ENCODE measurements at regions not wholly inside any gene's neighbourhood (a gene's known extent, or its start where the extent isn't known, plus 50 kb on each side); places are given as distances from the start of the nearest gene placed in this dataset.

DNA sequence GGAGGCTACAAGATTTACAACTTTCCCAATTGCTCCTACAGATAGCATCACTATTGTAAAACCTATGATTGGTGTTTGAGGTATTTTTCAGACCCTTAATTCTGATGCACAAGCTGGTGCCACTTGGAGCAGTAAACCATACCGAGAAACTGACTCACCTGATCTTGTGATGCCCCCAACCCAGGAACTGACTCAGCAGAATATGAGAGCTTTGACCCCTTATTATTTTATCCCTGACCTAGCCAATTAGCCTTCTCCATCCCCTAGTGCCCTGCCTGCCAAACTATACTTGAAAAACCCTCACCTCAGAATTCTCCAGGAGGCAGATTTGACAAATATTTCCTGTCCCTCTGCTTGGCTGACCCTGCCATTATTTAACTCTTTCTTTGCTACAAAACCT lies 585.9 kb upstream of the GHITM start:
- Histone ChIP-seq H3K4me2 (ENCODE audit: low read length) (no peak overlapping the region), H3K9me2 (ENCODE audit: insufficient read depth) (no peaks in the 10 kb centered on the region), H3K36me3 (ENCODE audit: control insufficient read depth in 1 of 2, insufficient read depth in 2 of 2, low read length in 2 of 2) (no peaks in the 10 kb centered on the region), H3K27me3 (ENCODE audit: insufficient read depth, low read length) (no peaks in the 10 kb centered on the region), H3K79me2 (ENCODE audit: insufficient read depth, low read length) (no peaks in the 10 kb centered on the region), H3K27ac (ENCODE audit: low read depth, low read length) (no peak overlapping the region), H3K9ac (ENCODE audit: low read length) (no peak overlapping the region), H4K20me1 (ENCODE audit: insufficient read depth) (no peaks in the 10 kb centered on the region), H2AFZ (ENCODE audit: low read depth, low read length, poor library complexity, severe bottlenecking) (no peak overlapping the region), H3K4me1 (ENCODE audit: control insufficient read depth in 1 of 2, insufficient read depth in 2 of 2, low read length in 2 of 2) (no peaks in the 10 kb centered on the region), H3K4me3 (replicated peaks in 1 of 2; ENCODE audit: low read depth in 1 of 2, low read length in 2 of 2) (no peak overlapping the region), H3K9me3 (ENCODE audit: control insufficient read depth in 1 of 2, insufficient read depth in 1 of 2, low read depth in 1 of 2, low read length in 2 of 2) (peaks cover 0 to 14% of the 10 kb centered on the region in 2 experiments; a peak in 2 of 4 replicates)
- no peak for TF ChIP-seq ELF1 (IDR thresholded peaks at IDR 0.05; ENCODE audit: borderline replicate concordance, low read depth)
- TF ChIP-seq POLR2AphosphoS5 (IDR thresholded peaks at IDR 0.05; ENCODE audit: low read depth, low read length), result no peak
- DNase-seq (ENCODE audit: low read depth, low spot score) (no peak), ATAC-seq (no peak)
- no TSS peak for BruUV-seq (replicated peaks)
- intact Hi-C loops (cut with micrococcal nuclease), result no loop called here
- ChIA-PET CTCF (no interaction called here), POLR2A (no interaction called here), RAD21 (ENCODE audit: low non-redundant PET in 1 of 2, low total read pairs in 2 of 2, uncharacterized antibody in 2 of 2, unreplicated experiment in 2 of 2) (no interaction called here)

DNA sequence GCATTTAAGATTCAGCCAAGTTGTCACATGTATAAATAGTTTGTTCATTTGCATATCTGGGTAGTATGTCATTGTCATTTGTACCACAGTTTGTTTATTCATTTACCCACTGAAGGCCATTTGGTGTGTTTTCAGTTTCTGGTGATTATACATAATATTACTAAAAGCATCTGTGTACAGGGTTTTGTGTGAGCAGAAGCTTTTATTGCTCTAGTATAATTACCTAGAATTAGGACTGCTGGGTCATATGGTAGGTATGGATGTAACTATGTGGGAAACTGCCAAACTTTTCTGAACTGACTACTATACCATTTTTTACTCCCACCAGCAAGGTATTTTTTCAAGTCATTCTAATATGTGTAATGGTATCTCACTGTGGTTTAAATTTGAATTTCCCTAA lies 584.0 kb upstream of the GHITM start:
- ChIA-PET POLR2A (no interaction called here), RAD21 (ENCODE audit: low non-redundant PET in 1 of 2, low total read pairs in 2 of 2, uncharacterized antibody in 2 of 2, unreplicated experiment in 2 of 2) (no interaction called here)
- H3K4me2 ChIP-seq (ENCODE audit: low read length), result no peak overlapping the region

More for the DNA sequence above, 584.0 kb upstream of the GHITM start:
- intact Hi-C loops (cut with micrococcal nuclease), result no loop called here
- no peak overlapping the region for H3K4me3 ChIP-seq (replicated peaks in 1 of 2; ENCODE audit: low read depth in 1 of 2, low read length in 2 of 2)
- CTCF ChIA-PET, result no interaction called here
- no peak overlapping the region for H3K9ac ChIP-seq (ENCODE audit: low read length)
- H3K27me3 ChIP-seq (ENCODE audit: insufficient read depth, low read length), result no peaks in the 10 kb centered on the region
- H3K9me3 ChIP-seq (ENCODE audit: control insufficient read depth in 1 of 2, insufficient read depth in 1 of 2, low read depth in 1 of 2, low read length in 2 of 2), result peaks cover 0 to 15% of the 10 kb centered on the region in 2 experiments; a peak in 2 of 4 replicates
- H3K27ac ChIP-seq (ENCODE audit: low read depth, low read length), result no peak overlapping the region
- H3K4me1 ChIP-seq (ENCODE audit: control insufficient read depth in 1 of 2, insufficient read depth in 2 of 2, low read length in 2 of 2), result no peaks in the 10 kb centered on the region
- no peak for TF ChIP-seq SP1 (IDR thresholded peaks at IDR 0.05; ENCODE audit: low read depth)
- no peak for TF ChIP-seq YY1 (IDR thresholded peaks at IDR 0.05; ENCODE audit: extremely low read depth, insufficient replicate concordance, low read depth, low read length)
- TF ChIP-seq, protein P1, sequence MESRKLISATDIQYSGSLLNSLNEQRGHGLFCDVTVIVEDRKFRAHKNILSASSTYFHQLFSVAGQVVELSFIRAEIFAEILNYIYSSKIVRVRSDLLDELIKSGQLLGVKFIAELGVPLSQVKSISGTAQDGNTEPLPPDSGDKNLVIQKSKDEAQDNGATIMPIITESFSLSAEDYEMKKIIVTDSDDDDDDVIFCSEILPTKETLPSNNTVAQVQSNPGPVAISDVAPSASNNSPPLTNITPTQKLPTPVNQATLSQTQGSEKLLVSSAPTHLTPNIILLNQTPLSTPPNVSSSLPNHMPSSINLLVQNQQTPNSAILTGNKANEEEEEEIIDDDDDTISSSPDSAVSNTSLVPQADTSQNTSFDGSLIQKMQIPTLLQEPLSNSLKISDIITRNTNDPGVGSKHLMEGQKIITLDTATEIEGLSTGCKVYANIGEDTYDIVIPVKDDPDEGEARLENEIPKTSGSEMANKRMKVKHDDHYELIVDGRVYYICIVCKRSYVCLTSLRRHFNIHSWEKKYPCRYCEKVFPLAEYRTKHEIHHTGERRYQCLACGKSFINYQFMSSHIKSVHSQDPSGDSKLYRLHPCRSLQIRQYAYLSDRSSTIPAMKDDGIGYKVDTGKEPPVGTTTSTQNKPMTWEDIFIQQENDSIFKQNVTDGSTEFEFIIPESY (IDR thresholded peaks at IDR 0.05; ENCODE audit: extremely low read depth, insufficient replicate concordance, low read length), result no peak
- TF ChIP-seq JUND (IDR thresholded peaks at IDR 0.05), result no peak
- no peak for TF ChIP-seq CEBPB (IDR thresholded peaks at IDR 0.05; ENCODE audit: low read depth)
- TF ChIP-seq EZH2 (IDR thresholded peaks at IDR 0.05), result no peak
- H2AFZ ChIP-seq (ENCODE audit: low read depth, low read length, poor library complexity, severe bottlenecking), result no peak overlapping the region
- no peaks in the 10 kb centered on the region for H3K9me2 ChIP-seq (ENCODE audit: insufficient read depth)
- ATAC-seq (no peak), DNase-seq (ENCODE audit: low read depth, low spot score) (no peak)
- no TSS peak for BruUV-seq (replicated peaks)
- no peaks in the 10 kb centered on the region for H3K36me3 ChIP-seq (ENCODE audit: control insufficient read depth in 1 of 2, insufficient read depth in 2 of 2, low read length in 2 of 2)
- no peaks in the 10 kb centered on the region for H3K79me2 ChIP-seq (ENCODE audit: insufficient read depth, low read length)
- no peaks in the 10 kb centered on the region for H4K20me1 ChIP-seq (ENCODE audit: insufficient read depth)

All from HCT116 (cell line).